ENCODE measurements at regions not wholly inside any gene's neighbourhood (a gene's known extent, or its start where the extent isn't known, plus 50 kb on each side); places are given as distances from the start of the nearest gene placed in this dataset.

- TF ChIP-seq CTCF (conservative IDR thresholded peaks at IDR 0.05; ENCODE audit: low read depth, low read length) = no peak
- no peak for TF ChIP-seq POLR2A (IDR thresholded peaks at IDR 0.05; ENCODE audit: low read depth, low read length)
- TF ChIP-seq ELK1 (IDR thresholded peaks at IDR 0.05; ENCODE audit: borderline replicate concordance, low read depth, low read length) = no peak
- TF ChIP-seq RCOR1 (IDR thresholded peaks at IDR 0.05; ENCODE audit: insufficient replicate concordance, low read length) = no peak
- TF ChIP-seq MXI1 (IDR thresholded peaks at IDR 0.05; ENCODE audit: borderline replicate concordance, low read depth, low read length) = no peak
- no peak for TF ChIP-seq SMC3 (IDR thresholded peaks at IDR 0.05; ENCODE audit: low read depth, low read length)
- no peak for TF ChIP-seq CEBPB (IDR thresholded peaks at IDR 0.05; ENCODE audit: low read depth, low read length)
Observed at GRCh38 chr20:59446376-59446775, 146.0 kb downstream of the EDN3 start.
